ENCODE measurements at regions not wholly inside any gene's neighbourhood (a gene's known extent, or its start where the extent isn't known, plus 50 kb on each side); places are given as distances from the start of the nearest gene placed in this dataset.

DNA sequence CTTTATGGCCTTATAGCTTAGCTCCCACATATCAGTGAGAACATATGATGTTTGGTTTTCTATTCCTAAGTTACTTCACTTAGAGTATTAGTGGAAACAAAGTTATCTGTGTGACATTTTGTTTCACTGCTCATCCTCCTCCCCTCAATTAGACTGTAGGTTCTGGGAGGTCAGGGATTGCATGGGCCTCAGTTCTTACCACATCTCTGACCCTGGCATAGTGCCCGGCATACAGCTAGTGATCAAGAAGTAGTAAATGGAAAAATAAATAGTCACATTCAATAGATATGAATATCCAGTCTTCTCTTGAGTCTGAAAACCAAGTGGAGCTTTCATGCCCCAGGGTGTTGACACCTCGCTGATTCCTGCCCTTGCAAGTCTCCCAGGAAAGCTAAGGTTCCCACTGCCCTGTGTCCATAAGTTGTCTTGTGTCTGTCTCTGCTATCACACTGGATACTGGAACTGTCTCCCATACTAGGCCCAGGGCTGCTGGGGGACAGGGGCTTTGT lies 249.5 kb upstream of the TSHZ3 start:
- no peak for DNase-seq (ENCODE audit: low spot score)

GRCh38 chr19:31600731-31601295 lies 251.6 kb upstream of the TSHZ3 start:
- no peak for DNase-seq (ENCODE audit: low spot score)

DNA sequence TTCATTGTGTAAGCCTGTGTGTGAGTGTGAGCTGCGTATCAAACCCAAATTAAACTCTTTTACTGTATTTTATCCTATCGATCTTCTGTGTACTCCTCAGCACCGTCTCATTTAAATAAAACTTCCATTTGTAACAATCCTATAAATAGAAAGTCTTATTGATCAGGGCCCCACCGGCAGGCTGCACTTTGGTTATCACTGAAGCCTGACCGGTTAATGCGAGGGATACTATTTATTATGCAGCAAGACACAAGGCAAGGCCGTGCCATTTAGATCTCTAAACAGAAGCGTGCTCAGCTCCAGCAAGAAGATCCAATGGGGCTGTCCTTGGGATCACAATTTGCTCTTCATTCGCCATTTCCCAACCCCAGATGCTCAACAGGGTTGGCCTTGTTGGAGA lies 252.6 kb upstream of the TSHZ3 start:
- no peak for DNase-seq (ENCODE audit: low spot score)

GRCh38 chr19:31602548-31602947 lies 253.3 kb upstream of the TSHZ3 start:
- no peak for DNase-seq (ENCODE audit: low spot score)

DNA sequence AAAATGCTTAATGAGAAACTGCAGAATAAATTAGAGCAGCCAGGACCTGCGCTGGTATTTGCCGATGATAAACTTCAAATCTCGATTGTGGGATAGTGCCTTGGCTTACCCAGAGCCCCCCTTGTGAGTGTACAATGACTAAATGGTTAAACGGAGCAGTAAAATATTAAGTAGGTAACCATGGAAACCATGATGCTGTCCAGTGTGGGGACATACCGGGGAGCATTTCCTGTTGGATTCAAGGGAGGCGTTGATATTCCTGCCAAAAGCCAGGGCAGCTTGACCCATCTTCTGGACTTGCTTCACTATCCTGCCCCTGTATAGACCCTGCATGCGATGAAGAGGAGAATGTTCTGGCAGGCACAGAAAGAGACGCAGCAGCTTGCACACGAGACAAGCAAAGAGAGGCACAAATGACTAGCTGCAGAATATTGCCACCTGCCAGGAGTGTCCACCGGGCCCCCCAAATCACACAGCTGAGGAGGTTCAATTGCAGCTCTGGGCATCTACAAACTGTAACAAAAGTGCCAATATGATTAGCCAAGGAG lies 255.3 kb upstream of the TSHZ3 start:
- DNase-seq (ENCODE audit: low spot score) = no peak

DNA sequence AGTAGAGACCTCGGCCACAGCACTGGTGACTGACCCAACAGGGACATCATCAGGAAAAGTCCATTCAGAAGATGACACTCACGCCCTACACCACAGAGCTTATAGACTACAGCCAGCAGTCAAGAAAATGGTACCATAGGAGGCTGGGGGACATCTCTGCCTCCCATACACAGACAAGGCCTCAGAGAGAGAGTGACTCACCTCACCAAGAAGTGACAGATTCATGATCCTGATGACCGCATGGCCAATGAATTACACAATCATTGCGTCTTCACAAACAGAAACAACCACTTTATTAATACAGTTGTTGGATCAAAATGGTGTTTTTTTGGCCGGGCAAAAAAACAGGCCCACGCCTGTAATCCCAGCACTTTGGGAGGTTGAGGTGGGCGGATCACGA lies 260.8 kb upstream of the TSHZ3 start:
- DNase-seq (ENCODE audit: low spot score) = no peak

DNA sequence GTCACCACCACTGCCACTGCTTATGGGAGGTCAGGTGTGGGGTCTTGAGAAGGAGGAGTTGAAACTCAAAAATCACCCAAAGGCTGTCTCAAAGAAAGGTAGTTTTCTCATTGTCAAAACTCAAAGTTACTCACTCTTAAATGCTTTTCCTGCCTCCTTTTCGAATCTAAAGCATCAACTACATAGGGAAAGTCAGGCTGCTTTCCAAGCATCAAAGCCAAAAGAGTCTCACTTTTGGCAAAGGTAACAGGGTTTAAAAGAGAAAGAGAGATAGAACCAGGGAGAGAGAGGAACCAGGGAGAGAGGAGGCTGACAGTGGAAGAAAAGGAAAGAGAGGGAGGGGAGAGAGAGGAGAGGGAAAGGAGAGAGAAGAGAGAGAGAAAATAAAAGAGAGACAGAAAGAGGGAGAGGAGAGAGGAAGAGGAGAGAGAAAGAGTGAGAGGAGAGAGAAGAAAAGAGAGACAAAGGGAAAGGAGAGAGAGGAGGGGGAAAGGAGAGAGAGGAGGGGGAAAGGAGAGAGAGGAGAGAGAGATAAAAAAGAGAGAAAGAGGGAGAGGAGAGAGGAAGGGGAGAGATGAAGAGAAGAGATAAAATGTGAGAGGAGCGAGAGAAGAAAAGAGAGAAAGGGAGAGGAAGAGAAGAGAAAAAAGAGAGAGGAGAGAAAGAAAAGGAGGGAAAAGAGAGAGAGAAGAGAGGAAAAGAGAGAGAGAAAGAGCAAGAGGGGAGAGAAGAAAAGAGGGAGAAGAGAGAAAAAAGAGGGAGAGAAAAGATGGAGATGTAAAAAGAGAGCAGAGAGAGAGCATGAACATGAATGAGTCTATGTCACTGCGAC lies 262.0 kb upstream of the TSHZ3 start:
- no peak for DNase-seq (ENCODE audit: low spot score)

- DNase-seq (ENCODE audit: low spot score) = no peak
Observed at GRCh38 chr19:31612873-31613272, 263.6 kb upstream of the TSHZ3 start.

DNA sequence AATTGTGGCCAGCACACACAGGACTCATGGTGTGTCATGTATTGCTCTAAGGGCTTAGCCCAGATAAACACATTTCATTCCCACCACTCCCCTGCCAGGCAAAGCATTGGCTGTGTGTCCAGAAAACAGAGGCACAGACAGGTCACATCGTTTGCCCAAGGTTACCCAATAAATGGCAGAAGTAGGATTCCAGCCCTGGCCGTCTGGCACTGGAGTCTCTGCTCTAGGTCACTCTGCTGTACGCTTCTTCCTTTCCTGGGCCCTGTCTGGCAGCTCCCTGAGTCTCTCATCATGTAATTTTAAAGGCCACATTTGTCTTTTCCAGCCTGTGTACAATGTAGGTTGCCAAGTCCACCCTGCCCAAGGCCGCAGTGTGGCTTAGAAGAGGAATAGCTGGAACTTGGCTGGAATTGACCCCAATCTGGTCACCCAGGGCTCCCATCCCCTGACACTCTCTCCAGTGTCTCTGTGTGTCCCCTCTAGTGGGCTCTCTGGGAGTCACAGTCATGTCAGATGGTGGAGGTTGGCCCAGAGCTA lies 264.5 kb upstream of the TSHZ3 start:
- DNase-seq (ENCODE audit: low spot score) = no peak

DNA sequence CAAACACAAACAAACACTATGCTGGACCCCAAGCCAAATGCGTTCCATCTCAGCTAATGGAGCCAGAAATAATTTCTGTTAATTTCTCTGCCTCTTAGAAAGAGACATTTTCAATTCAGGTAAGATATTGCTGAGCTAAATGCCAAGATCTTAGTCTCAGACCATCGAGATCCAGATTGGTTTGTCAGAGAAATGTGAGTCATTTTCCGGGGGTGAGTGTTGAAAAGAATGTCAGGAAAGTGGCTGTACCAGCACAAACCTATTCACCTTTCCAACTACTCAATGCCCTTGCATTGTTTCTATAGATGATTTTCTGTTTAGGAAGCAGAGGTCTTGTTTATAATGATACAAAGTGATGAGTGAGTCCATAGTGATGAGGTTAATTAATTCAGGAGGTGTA lies 266.8 kb upstream of the TSHZ3 start:
- no peak for DNase-seq (ENCODE audit: low spot score)

- no peak for DNase-seq (ENCODE audit: low spot score)
Observed at GRCh38 chr19:31617010-31617585, 267.9 kb upstream of the TSHZ3 start.

DNA sequence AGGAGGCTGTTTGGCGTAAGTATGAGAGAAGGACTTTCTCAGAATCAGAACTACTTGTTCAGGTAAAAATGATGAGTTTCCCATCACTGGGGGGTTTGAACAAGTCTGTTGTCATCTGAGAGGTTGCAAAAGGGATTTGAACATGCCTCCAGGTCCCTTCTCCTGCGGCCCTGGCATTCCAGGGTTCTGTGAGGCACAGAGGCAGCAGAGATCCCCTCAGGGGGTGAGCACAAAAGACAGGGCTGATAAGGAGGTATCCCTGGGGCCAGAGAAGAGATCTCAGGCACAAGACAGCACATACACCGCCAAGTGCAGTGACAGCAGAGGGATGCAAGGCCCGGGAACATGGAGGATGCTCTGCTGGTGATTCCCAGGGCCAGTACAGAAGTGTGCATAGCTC lies 275.8 kb upstream of the TSHZ3 start:
- no peak for DNase-seq (ENCODE audit: low spot score)

GRCh38 chr19:31625575-31625974 lies 276.3 kb upstream of the TSHZ3 start:
- DNase-seq (ENCODE audit: low spot score) = no peak

- no peak for DNase-seq (ENCODE audit: low spot score)
Observed at GRCh38 chr19:31626941-31627340, 277.7 kb upstream of the TSHZ3 start.

- DNase-seq (ENCODE audit: low spot score) = no peak
Observed at GRCh38 chr19:31627620-31628365, 278.6 kb upstream of the TSHZ3 start.

- DNase-seq (ENCODE audit: low spot score) = no peak
Observed at GRCh38 chr19:31629579-31630363, 280.5 kb upstream of the TSHZ3 start.

DNA sequence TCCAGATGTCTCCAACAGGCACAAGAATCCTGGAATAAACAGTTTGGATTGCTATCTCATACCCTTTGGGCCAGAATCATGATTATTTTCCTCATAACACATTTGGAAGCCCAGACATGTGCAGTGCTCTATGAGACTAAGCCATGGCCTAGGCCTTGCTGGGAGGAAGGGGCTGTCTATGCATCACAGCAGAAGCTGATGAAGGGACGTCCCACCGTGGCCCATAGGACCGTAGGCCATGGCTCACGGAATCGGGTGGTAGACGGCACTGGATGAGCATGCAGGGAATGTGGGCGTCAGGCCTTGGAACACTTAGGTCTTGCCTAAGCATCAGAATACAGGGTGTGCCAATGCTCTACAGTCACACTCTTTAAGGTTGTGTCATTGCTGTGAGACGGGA lies 283.8 kb upstream of the TSHZ3 start:
- DNase-seq (ENCODE audit: low spot score) = no peak

GRCh38 chr19:31639306-31639705 lies 290.1 kb upstream of the TSHZ3 start:
- DNase-seq (ENCODE audit: low spot score) = no peak

DNA sequence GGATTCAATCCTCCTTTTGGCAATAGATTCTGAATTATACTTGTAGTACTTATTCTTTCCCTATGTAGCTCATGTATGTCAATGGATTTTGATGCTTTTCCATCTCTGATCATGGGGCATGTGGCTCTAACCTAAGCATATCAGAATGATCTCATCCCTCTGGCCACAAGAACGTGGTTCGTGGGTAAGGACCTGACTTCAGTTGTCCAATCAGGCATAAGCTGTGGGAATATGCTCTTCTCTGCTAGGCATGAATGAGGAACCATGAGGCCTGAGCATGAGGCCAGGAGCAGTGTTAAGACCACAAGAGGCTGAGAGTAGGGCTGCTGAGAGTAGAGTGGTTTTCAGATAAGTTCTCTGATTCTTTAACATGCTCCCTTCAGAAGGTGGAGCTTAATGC lies 292.4 kb upstream of the TSHZ3 start:
- DNase-seq (ENCODE audit: low spot score) = no peak

DNA sequence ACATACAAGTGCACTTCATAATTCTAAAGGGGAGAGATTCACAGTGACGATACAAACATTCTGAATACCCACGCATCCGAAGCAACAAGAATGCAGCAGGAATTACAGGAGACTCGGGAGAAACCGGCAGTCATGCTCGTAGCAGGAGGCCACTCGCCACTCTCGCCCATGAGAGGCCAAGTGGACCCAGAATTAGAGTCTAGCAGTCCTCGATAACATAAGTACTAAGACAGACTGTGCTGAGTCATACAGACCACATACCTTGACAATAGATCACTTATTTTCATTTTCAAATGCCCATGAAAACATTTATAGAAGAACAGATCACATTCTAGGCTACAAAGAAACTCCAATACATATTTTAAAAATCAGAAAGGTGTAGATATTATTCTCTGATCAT lies 299.1 kb upstream of the TSHZ3 start:
- DNase-seq (ENCODE audit: low spot score) = no peak

- no peak for DNase-seq (ENCODE audit: low spot score)
Observed at GRCh38 chr19:31656507-31656906, 307.3 kb upstream of the TSHZ3 start.
